ENCODE measurements at regions not wholly inside any gene's neighbourhood (a gene's known extent, or its start where the extent isn't known, plus 50 kb on each side); places are given as distances from the start of the nearest gene placed in this dataset.

GRCh38 chr1:10848109-10848684, 51.8 kb upstream of the CASZ1 start:
- no peaks in the 10 kb centered on the region for H3K27me3 ChIP-seq (ENCODE audit: low read depth, low read length)
- peaks cover 0 to 11% of the 10 kb centered on the region in 2 donors for H3K9me3 ChIP-seq (ENCODE audit: control insufficient read depth in 1 of 2, low read length in 2 of 2)

GRCh38 chr1:10850026-10850425, 53.6 kb upstream of the CASZ1 start:
- H3K4me3 ChIP-seq (ENCODE audit: low read depth in 1 of 2, low read length in 2 of 2), result no peak overlapping the region
- H3K4me1 ChIP-seq (ENCODE audit: control insufficient read depth in 1 of 2, insufficient read depth in 2 of 2, low read length in 2 of 2), result no peaks in the 10 kb centered on the region
- no peaks in the 10 kb centered on the region for H3K27me3 ChIP-seq (ENCODE audit: low read depth, low read length)
- peaks cover 0 to 3% of the 10 kb centered on the region in 2 donors for H3K9me3 ChIP-seq (ENCODE audit: control insufficient read depth in 1 of 2, low read length in 2 of 2)
- no peak overlapping the region for H3K27ac ChIP-seq (ENCODE audit: low read length)
- no peaks in the 10 kb centered on the region for H3K36me3 ChIP-seq (ENCODE audit: control insufficient read depth in 1 of 2, insufficient read depth in 2 of 2, low read length in 2 of 2)

More at GRCh38 chr1:10848109-10848684, 51.8 kb upstream of the CASZ1 start:
- no peak overlapping the region for H3K27ac ChIP-seq (ENCODE audit: low read length)
- H3K4me1 ChIP-seq (ENCODE audit: control insufficient read depth in 1 of 2, insufficient read depth in 2 of 2, low read length in 2 of 2), result no peaks in the 10 kb centered on the region
- no peaks in the 10 kb centered on the region for H3K36me3 ChIP-seq (ENCODE audit: control insufficient read depth in 1 of 2, insufficient read depth in 2 of 2, low read length in 2 of 2)
- no peak overlapping the region for H3K4me3 ChIP-seq (ENCODE audit: low read depth in 1 of 2, low read length in 2 of 2)

DNA sequence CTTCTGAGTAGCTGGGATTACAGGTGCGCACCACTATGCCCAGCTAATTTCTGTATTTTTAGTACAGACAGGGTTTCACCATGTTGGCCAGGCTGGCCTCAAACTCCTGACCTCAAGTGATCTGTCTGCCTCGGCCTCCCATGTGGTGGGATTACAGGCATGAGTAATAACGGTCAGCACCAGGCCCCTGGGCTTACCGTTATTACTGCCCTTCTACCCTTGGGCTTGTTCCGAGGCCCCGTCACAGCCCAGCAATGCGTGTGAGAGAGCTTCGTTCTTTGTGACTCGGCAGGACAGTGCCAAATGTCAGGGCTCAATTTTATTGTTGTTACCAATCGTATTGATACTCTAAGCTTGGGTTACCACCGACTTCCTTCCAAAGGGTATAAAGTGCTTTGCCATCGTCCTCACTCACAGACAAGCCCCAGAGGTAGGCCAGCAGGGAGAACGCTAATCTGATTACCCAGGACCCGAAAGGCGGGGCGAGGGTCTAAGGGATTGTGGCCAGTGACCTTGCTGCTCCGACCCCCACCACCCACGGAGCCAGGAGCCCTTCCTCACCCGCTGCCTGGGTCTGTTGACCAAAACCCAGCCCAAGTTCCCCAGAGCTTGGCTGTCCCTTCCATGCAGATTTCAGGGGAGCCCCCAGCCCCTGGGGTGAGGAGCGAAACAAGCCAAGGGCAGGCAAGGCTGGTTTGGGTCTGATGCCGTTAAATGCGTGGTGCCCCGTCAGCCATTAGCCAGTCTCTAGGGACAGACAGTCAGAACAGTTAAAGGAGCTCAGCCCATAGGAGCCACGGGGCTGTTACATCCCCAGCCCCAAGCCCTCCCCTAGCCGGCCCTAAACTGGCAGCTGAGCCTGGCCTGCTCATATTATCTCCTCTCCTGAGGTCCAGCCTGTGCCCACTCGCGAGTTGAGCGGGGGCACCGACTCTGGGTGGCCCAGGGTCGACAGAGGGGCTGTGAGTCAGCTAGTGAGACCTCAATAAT, 54.9 kb upstream of the CASZ1 start:
- Histone ChIP-seq H3K27ac (ENCODE audit: low read length) (no peak overlapping the region), H3K27me3 (ENCODE audit: low read depth, low read length) (no peaks in the 10 kb centered on the region), H3K9me3 (ENCODE audit: control insufficient read depth in 1 of 2, low read length in 2 of 2) (no peaks in the 10 kb centered on the region), H3K4me1 (ENCODE audit: control insufficient read depth in 1 of 2, insufficient read depth in 2 of 2, low read length in 2 of 2) (no peaks in the 10 kb centered on the region), H3K4me3 (ENCODE audit: low read depth in 1 of 2, low read length in 2 of 2) (no peak overlapping the region), H3K36me3 (ENCODE audit: control insufficient read depth in 1 of 2, insufficient read depth in 2 of 2, low read length in 2 of 2) (no peaks in the 10 kb centered on the region)

- Histone ChIP-seq H3K9me3 (ENCODE audit: control insufficient read depth in 1 of 2, low read length in 2 of 2) (no peaks in the 10 kb centered on the region), H3K27me3 (ENCODE audit: low read depth, low read length) (no peaks in the 10 kb centered on the region), H3K4me3 (ENCODE audit: low read depth in 1 of 2, low read length in 2 of 2) (no peak overlapping the region), H3K36me3 (ENCODE audit: control insufficient read depth in 1 of 2, insufficient read depth in 2 of 2, low read length in 2 of 2) (no peaks in the 10 kb centered on the region), H3K27ac (ENCODE audit: low read length) (no peak overlapping the region), H3K4me1 (ENCODE audit: control insufficient read depth in 1 of 2, insufficient read depth in 2 of 2, low read length in 2 of 2) (no peaks in the 10 kb centered on the region)
Measured at GRCh38 chr1:10852018-10852417, 55.6 kb upstream of the CASZ1 start.

GRCh38 chr1:10852486-10852885, 56.0 kb upstream of the CASZ1 start:
- Histone ChIP-seq H3K9me3 (ENCODE audit: control insufficient read depth in 1 of 2, low read length in 2 of 2) (no peaks in the 10 kb centered on the region), H3K4me3 (ENCODE audit: low read depth in 1 of 2, low read length in 2 of 2) (no peak overlapping the region), H3K36me3 (ENCODE audit: control insufficient read depth in 1 of 2, insufficient read depth in 2 of 2, low read length in 2 of 2) (no peaks in the 10 kb centered on the region), H3K27me3 (ENCODE audit: low read depth, low read length) (no peaks in the 10 kb centered on the region), H3K27ac (ENCODE audit: low read length) (no peak overlapping the region), H3K4me1 (ENCODE audit: control insufficient read depth in 1 of 2, insufficient read depth in 2 of 2, low read length in 2 of 2) (no peaks in the 10 kb centered on the region)

DNA sequence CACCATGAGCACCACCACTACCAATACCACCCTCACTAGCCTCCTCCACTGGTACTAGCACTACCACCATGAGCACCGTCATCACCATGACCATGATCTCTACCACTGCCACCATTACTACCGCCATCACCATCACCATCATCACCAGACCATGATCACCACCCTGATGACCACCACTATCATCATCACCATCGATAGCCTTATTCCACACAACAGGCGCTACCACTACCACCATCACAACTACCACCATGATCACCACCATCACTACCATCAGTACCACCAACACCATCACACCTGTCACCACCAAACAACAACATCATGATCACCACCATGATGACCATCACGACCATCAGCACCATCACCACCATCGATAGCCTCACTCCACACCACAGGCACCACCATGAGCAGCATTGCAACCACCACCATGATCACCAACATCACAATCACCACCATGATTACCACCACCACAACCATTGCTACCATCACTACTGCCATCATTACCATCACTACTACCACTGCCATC, 56.6 kb upstream of the CASZ1 start:
- Histone ChIP-seq H3K9me3 (ENCODE audit: control insufficient read depth in 1 of 2, low read length in 2 of 2) (no peaks in the 10 kb centered on the region), H3K4me1 (ENCODE audit: control insufficient read depth in 1 of 2, insufficient read depth in 2 of 2, low read length in 2 of 2) (no peaks in the 10 kb centered on the region), H3K36me3 (ENCODE audit: control insufficient read depth in 1 of 2, insufficient read depth in 2 of 2, low read length in 2 of 2) (no peaks in the 10 kb centered on the region), H3K27me3 (ENCODE audit: low read depth, low read length) (no peaks in the 10 kb centered on the region), H3K4me3 (ENCODE audit: low read depth in 1 of 2, low read length in 2 of 2) (no peak overlapping the region), H3K27ac (ENCODE audit: low read length) (no peak overlapping the region)

DNA sequence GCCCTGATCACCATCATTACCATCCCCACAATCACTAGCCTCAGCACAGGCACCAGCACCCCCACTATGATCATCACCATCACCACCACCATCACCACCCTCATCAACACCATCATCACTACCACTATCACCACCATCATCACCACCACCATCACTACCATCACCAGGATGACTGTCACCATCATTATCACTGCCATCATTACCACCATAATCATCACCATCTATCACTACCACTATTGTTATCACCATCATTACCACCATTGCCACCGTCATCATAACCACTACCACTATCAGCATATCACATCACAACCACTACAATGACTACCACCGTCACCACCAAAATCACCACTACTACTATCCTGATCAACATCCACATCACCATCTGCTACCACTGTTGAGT, 57.3 kb upstream of the CASZ1 start:
- Histone ChIP-seq H3K36me3 (ENCODE audit: control insufficient read depth in 1 of 2, insufficient read depth in 2 of 2, low read length in 2 of 2) (no peaks in the 10 kb centered on the region), H3K27me3 (ENCODE audit: low read depth, low read length) (no peaks in the 10 kb centered on the region), H3K9me3 (ENCODE audit: control insufficient read depth in 1 of 2, low read length in 2 of 2) (no peaks in the 10 kb centered on the region), H3K4me3 (ENCODE audit: low read depth in 1 of 2, low read length in 2 of 2) (no peak overlapping the region), H3K4me1 (ENCODE audit: control insufficient read depth in 1 of 2, insufficient read depth in 2 of 2, low read length in 2 of 2) (no peaks in the 10 kb centered on the region), H3K27ac (ENCODE audit: low read length) (no peak overlapping the region)

GRCh38 chr1:10854856-10855459, 58.5 kb upstream of the CASZ1 start:
- no peaks in the 10 kb centered on the region for H3K4me1 ChIP-seq (ENCODE audit: control insufficient read depth in 1 of 2, insufficient read depth in 2 of 2, low read length in 2 of 2)
- no peak overlapping the region for H3K4me3 ChIP-seq (ENCODE audit: low read depth in 1 of 2, low read length in 2 of 2)
- H3K36me3 ChIP-seq (ENCODE audit: control insufficient read depth in 1 of 2, insufficient read depth in 2 of 2, low read length in 2 of 2), result no peaks in the 10 kb centered on the region
- no peaks in the 10 kb centered on the region for H3K9me3 ChIP-seq (ENCODE audit: control insufficient read depth in 1 of 2, low read length in 2 of 2)
- no peaks in the 10 kb centered on the region for H3K27me3 ChIP-seq (ENCODE audit: low read depth, low read length)
- H3K27ac ChIP-seq (ENCODE audit: low read length), result no peak overlapping the region

DNA sequence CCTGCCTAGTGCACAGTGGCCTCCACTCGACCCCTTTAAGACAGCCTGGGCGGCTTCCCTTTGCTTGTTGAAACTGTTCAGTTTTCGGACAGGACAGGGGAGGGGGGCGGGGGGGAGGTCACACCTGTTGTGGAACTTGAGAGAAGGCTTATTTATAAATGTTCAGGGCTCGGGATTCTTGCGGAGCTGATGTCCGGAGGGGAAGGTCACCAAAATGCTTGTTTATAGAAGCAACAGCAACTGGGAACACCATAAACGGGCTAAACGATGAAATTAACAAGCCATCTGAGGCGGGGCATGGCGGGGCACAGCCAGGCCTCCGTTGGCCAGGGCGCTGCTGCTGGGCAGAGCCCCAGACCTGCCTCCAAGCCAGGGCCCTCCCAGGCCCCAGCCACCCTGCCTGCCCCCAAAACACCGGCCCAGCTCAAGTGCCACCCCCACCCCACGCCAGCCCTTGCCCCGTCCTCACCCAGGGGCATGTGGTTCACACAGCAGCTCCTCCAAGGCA, 59.8 kb upstream of the CASZ1 start:
- H3K4me3 ChIP-seq (ENCODE audit: low read depth in 1 of 2, low read length in 2 of 2), result no peak overlapping the region
- H3K9me3 ChIP-seq (ENCODE audit: control insufficient read depth in 1 of 2, low read length in 2 of 2), result no peaks in the 10 kb centered on the region
- H3K27me3 ChIP-seq (ENCODE audit: low read depth, low read length), result no peaks in the 10 kb centered on the region
- no peak overlapping the region for H3K27ac ChIP-seq (ENCODE audit: low read length)
- no peaks in the 10 kb centered on the region for H3K36me3 ChIP-seq (ENCODE audit: control insufficient read depth in 1 of 2, insufficient read depth in 2 of 2, low read length in 2 of 2)
- no peaks in the 10 kb centered on the region for H3K4me1 ChIP-seq (ENCODE audit: control insufficient read depth in 1 of 2, insufficient read depth in 2 of 2, low read length in 2 of 2)

DNA sequence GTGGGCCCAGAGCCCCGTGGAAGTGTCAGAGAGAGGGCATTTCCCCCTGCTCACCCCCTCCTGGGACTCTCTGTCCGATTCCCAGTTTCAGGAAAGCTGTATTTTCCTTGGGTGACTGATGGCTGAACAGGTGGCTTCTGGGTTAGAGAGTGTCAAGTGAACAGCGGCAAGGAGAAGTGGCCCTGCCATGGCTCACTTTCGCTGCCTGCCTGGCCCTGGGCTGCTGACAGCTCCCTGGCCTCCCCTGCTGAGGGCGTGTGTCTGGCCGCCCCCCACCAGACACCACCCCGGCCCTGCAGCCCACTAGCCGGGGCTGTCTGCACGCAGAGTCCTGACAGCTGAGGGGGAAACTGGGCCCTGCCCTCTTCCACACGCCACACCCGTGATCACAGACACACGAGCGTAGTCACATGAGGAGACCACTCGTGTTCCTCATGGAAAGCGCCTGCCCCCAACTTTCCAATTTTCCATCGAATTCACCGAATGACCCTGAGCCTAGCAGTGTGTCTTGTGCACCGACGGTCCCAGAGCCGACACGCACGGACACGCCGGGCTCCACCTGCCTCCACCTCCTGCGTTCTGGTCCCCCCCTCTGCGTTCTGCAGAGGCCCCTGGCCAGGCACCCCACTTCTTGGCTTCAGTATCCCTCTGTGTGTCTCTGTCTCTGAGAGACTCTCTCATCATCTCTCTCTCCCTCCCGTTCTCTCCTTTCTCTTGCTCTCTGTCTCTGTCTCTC, 60.6 kb upstream of the CASZ1 start:
- H3K27me3 ChIP-seq (ENCODE audit: low read depth, low read length), result no peaks in the 10 kb centered on the region
- H3K9me3 ChIP-seq (ENCODE audit: control insufficient read depth in 1 of 2, low read length in 2 of 2), result no peaks in the 10 kb centered on the region
- no peak overlapping the region for H3K4me3 ChIP-seq (ENCODE audit: low read depth in 1 of 2, low read length in 2 of 2)
- H3K4me1 ChIP-seq (ENCODE audit: control insufficient read depth in 1 of 2, insufficient read depth in 2 of 2, low read length in 2 of 2), result no peaks in the 10 kb centered on the region
- H3K36me3 ChIP-seq (ENCODE audit: control insufficient read depth in 1 of 2, insufficient read depth in 2 of 2, low read length in 2 of 2), result no peaks in the 10 kb centered on the region
- H3K27ac ChIP-seq (ENCODE audit: low read length), result no peak overlapping the region

All from muscle layer of duodenum (tissue), 2 donors.